HG03196 (cell line): ENCODE measurements at regions not wholly inside any gene's neighbourhood (a gene's known extent, or its start where the extent isn't known, plus 50 kb on each side); places are given as distances from the start of the nearest gene placed in this dataset.
A peak's percentile ranks its signal among the peaks of the same experiment; 100 is the strongest.

ENCODE experiments used
- ATAC-seq: cut with Tn5 transposase; IDR thresholded peaks from one replicate; pipeline ENCODE4 v1.9.1; 2021; ENCODE audit not compliant: unreplicated experiment

DNA sequence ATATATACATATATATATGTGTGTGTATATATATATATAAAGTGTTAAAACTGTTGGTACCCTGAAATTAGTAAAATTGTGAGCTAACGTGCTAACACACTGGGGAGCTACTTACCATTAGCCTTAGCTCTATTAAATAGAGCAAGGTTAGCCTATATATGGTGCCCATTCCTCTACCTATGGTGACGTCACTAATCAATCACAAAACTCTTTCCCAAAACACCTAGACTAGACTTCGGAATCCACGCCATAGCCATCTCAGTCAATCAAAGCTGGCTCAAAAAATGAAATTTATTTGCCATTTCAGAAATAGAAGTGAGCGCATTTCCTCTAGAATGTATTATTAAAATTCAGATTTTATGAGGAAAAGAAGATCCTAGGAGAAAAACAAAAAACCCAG lies 229.0 kb upstream of the TENM3 start:
- no peak for ATAC-seq

DNA sequence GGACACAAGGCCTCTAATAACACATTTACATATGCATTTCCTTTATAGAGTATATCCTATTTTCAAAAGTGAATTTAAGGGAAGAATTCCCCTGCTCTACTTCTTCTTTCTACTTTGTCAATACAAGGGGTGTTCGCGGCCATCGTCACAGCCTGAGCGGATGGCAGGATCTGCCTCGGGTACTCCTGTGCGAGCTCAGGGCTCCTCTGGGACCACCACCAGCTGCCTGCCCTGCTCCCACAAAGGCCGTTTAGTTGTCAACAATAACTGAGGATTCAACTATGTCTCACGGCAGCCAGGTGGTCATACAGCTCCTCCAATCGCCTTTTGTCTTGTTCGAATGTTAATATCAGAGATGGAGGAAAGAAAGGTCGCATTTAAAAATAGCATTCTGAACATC lies 228.2 kb upstream of the TENM3 start:
- ATAC-seq, result no peak

DNA sequence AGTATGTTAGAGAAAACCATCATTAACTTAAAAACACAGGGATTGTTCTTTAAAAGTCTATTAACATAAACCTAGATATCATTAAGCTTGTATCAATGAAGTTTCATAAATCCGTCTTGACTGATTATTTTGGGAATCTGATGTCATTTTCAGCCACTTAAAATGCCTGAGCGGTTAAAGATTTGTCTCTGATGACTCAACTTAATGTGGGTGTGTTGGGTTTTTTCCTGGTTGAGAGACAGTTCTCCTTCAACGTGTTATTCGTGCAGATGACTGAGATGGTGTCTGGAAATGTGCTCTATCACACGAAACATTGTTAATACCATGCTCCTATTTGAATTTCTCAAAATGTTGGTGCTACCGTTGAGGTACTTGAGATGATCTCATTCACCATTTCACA lies 227.3 kb upstream of the TENM3 start:
- no peak for ATAC-seq

DNA sequence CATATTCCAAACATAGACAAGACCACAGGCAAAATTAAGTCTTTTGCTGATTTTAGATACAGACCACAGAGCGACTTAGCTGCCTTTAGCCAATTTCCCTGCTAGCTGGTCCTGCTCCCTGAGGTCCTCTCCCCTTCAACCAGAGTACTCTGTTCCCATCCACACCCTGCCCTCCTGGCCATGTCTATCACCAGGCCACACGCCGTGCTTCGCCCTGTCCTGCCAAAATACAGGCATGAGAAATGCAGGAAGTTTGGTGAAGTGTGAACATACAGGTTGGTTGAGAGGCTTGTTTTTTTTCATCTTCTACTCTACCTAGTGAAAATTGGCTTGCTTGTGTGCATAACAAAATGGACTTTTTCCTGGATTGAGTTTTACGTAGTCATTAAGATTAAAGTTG lies 226.2 kb upstream of the TENM3 start:
- ATAC-seq, result no peak

DNA sequence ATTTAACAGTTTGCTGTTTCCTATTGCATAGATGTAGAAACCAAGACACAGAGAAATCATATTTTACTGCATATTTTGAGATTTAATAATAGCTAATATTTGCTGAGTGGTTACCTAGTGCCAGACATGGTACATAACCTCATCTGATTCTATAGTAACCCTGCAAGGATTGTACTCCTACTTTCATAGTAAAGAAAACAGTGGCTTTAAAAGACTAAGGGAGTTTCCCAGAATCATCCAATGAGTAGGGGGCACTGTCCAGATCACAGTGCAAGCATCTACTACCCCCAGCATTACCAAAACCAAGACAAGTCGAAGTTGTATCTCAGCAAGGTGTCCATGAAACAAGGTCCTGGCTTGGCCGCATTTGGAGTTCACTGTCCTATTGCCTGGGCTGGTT lies 224.5 kb upstream of the TENM3 start:
- ATAC-seq, result peak; percentile 57

DNA sequence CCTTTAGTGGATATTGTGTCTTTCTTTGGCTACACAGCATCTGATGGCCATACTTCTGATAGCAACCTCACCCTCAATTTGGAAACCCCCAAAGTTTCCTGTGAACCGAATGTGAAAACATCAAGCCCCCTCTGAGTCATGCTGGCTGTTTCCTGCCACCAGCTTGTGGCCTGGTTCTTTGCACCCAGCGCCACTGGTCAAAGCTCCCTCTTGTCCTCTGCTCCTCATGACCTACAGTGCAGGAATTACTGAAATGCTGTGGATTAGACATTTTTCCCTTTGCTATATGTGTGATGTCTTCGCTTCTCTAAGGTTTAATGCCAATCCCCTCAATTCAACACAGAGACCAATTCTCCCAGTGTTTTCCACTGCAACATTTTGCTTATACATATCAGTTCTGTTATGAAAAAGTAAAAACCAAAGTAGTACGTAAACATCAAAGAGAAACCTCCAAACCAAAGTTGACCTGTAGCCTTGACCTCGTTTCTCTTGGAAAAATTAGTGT lies 224.0 kb upstream of the TENM3 start:
- ATAC-seq, result peak; percentile 92

DNA sequence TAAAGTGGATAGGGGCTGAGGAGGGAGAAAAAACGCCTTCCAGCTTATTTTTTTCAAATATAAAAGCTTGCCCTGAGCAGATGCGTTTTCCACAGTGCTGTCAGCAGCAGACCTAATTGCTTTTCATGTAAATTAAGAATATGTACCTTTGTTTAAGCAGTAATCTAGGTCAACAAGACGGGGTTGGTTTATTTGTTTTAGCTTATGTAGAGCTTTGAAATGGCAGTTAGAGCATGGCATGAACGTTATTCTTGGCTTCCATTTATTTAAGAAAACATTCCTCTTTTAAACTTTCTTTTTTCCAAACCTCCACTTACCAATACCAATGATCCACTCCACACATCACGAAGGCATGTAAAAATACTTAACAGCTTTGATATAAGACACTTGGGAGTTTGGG lies 220.3 kb upstream of the TENM3 start:
- no peak for ATAC-seq

DNA sequence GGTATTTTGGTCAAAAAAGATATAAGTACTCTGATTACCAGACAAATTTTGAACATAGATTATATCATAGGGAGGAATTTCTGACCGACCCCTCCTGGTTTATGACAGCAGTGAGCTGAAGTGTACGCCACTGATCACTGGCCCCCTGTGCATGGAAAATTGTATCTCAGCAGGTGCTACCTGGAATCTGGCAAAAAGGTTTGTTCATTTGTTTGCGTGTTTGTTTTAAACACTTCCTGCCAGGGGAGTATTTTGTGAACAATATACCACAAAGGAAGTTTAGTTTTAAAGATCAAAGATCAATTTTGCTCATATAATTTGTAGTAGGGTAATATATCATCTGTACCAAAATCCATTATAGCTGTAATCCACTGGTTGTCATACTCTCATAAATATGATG lies 219.7 kb upstream of the TENM3 start:
- ATAC-seq, result no peak

DNA sequence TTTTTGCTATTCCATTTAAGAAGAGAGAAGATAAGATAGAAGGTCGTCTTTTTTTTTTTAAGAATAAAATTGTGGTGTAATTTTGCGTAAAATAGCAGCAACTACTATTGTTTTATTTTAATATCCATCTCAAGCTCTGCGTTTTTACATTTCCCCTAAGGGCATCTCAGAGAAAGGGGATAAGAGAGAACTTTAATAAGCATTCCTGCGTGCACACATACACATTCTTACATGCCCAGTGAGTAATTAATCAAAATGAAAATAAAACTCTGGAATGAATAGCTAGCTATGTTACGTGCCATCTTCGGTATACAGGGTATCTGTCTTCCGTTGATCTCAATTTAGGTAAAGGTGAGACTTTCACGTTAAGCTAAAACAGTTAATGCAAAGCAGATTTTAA lies 200.3 kb upstream of the TENM3 start:
- no peak for ATAC-seq

DNA sequence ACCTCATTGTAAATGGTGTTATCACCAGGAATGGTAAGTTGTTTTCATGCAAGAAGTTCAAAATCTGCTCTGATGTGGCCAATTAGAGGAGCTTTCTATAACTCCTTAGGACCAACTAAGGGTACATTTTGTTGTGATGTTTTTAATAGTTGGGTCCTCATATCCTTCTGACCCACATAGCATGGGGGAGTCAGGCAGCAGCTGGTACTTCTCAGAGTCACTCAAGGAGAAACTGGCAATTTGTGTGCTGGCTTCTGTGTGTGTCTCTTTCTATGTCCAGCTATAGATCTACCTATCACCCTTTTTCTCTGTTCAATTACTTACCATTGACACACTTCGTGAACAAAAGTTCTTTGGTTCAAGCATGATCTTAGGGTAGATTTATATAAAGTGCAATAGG lies 194.3 kb upstream of the TENM3 start:
- no peak for ATAC-seq

DNA sequence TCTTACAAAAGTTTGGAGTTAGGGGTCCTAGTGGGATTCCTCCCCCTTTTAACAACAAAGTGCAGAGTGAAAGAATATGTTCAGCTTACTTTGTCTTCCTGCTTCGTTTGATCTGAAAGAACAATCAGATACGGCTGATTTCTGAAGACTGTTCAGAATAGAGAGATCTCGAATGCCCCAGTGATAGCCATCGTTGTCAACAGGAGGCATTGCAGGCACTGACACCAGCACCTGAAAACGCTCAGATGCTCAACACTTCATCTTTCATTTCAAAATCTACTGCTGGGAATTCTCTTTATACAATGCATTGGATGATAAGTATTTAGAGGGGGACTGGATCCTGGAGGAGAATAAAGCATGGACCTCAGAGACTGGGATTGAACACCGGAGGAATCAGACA lies 186.3 kb upstream of the TENM3 start:
- ATAC-seq, result no peak

DNA sequence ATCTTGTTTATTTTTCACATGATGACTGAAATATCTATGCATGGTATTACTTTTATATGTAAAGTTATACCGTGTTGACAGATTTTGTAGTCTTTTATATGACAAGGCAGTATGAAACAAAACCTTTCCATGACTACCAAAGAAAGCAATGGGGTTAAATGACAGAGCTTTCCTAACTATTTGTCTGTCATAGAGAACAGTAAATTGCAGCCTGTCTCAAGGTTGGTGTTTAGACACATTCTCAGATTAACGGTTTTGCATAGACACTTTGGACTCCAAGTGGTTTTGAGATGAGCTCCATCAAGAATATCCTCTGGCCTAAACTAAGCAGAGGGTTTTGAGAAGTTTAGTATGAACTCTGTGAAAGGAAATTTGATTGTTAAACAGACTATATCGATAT lies 180.7 kb upstream of the TENM3 start:
- ATAC-seq, result no peak

DNA sequence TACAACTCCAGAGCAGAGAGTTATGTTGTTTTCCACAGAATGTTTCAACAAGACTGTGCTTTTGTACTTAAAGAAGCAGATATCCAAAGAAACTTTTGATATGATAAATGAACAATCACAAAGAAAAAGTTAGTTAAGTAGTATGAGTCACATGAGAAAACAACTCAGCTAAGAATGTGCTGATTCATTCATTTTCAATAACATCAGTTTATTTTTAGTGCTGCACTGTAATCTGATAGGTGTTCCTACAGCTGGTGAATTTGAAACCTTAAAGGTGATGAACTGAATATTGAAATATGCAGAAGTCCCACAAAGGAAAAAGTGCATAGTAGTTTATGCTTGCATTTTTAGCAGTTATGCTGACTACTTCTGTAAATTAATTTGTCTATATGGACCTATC lies 180.3 kb upstream of the TENM3 start:
- no peak for ATAC-seq

DNA sequence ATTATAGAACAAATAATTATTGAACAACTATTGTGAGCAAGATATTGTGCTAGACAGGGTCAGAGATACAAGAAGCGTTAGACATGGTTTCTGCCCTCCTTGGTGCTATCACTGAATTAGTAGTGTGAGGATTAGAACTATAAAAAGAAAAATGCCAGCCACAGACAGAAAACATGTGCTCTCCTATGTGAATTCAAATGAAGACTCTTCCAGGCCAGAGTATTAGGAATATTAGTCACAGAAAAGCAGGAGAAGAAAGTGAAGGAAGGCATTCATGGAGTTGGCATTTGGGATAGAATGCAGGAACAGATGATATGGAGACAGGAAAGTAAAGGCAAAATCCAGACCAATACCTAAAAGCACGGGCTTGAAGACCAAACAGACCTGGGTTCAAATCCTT lies 179.6 kb upstream of the TENM3 start:
- no peak for ATAC-seq

DNA sequence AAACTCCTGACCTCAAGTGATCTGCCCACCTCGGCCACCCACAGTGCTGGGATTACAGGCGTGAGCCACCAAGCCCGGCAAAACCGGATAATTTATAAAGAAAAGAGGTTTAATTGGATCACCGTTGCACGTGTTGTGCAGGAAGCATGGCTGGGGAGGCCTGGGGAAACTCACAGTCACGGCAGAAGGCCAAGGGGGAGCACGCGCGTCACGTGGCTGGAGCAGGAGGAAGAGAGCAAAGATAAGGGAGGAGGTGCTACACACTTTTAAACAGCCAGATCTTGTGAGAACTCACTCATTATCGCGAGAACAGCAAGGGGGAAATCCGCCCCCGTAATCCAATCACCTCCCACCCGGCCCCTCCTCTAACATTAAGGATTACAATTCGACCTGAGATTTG lies 177.9 kb upstream of the TENM3 start:
- ATAC-seq, result no peak

DNA sequence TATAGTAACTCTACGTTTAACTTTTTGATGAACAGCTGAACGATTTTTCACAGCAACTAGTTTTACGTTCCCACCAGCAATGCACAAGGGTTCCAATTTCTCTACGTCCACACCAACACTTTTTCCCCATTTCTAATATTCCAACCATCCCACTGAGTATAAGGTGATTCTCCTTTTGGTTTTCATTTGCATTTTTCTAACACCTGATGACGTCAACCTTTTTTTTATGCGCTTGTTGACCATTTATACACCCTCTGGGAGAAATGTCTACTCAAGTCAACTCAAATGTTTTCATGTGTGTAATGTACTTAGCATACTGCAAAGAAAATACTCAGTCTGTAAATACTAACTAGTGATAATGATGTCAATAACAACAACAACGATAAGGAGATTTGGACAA lies 177.2 kb upstream of the TENM3 start:
- no peak for ATAC-seq

DNA sequence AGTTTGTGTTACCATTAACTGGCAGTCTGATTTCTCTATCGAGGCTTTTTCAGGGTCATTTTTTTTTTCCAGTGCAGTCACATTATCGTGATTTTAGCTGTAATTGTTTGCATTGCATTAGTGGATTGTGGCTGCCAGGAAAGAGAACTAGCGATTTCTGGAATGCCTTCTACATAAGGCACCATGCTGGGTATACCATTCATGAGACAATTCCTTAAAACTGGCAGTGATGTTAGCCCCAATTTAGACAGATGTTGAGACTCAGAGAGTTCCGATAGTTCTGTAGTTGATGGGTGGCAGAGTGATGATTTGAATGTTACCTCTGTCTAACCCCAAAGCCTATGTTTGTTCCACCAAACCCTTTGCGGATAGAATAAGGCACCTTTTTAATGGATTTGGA lies 175.4 kb upstream of the TENM3 start:
- no peak for ATAC-seq

DNA sequence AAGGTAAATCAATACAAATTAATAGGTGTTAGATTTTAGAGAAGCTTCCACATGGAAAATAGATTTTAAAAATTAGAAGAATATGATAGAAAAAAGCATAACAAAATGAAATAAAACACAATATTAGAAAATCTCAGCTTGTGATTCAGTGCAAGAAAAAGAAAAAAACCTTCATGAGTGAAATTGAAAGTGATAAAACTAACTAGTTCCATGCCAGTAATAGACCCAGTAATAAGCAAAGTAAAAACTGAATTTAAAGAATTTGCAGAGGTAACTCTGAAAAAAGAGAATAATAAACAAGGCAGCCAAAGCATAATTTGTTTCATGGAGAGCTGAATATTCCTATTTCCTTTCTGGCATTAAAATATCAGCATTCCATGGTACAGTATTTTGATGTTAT lies 174.3 kb upstream of the TENM3 start:
- no peak for ATAC-seq

DNA sequence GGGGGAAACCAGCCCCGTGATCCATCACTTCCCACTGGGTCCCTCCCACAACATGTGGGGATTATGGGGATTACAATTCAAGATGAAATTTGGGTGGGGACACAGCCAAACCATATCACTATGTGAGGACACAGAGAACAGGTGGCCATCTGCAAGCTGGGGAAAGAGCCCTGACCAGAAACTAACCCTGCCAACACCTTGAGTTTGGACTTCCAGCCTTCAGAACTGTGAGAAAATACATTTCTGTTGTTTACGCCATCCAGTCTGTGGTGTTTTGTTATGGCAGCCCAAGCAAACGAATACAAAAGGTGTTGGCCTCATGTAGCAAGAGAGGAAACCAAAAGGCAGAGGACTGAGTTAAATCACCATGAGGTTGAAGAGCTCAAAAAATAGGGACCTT lies 169.9 kb upstream of the TENM3 start:
- ATAC-seq, result no peak

DNA sequence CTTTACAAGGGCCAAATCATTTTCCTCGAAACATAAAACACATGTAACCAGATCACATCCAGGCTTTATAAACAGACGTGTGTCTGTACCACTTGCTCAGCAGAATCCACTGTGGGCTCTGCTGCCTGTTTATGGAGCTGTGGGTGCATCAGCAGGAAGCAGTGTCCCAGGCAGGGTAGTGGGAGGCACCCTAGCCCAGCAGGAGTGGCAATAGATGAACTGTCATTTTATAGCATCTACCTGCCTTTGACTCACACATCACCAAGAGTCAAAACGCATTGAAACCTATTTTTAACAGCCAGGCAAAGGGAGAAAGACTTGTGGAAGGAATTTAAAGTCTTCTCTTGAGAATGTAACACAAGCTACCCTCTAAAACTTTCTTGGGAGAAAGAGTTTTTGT lies 169.1 kb upstream of the TENM3 start:
- no peak for ATAC-seq

DNA sequence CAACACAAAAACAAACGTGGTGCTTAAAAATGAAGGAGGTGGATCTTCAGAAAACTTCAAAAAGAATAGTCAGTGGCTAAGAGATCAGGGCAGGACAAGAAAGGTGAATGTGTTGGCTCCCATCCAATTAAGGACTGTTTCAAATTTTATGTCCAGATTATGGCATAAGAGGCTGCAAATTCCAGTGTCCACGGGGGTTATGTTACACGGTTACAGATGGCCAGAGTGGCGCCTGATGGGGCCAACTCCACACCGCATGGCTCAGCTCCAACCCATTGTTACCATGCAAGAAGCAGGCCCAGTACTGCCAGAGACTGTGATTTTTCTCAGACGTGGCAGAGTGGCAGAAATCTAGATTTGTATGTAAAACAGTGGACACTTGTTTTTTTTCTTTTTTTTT lies 168.4 kb upstream of the TENM3 start:
- no peak for ATAC-seq

DNA sequence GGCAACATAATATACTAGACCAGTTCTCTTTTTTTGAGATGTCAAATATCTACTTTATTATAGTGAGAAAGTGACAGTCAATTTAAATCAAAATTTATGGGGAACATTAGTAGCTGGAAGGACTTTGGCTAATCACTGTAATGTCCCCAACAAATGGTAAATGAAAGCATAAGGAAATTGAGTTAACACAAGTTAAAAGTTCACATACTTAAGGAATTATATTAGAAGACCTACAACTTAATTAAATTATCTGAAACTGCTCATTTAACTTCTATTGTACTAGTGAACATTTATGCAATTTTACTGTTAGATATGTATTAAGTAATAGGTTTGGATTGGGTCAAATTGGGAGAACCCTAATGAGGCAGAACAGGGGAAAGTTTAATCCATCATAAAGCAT lies 160.3 kb upstream of the TENM3 start:
- no peak for ATAC-seq

DNA sequence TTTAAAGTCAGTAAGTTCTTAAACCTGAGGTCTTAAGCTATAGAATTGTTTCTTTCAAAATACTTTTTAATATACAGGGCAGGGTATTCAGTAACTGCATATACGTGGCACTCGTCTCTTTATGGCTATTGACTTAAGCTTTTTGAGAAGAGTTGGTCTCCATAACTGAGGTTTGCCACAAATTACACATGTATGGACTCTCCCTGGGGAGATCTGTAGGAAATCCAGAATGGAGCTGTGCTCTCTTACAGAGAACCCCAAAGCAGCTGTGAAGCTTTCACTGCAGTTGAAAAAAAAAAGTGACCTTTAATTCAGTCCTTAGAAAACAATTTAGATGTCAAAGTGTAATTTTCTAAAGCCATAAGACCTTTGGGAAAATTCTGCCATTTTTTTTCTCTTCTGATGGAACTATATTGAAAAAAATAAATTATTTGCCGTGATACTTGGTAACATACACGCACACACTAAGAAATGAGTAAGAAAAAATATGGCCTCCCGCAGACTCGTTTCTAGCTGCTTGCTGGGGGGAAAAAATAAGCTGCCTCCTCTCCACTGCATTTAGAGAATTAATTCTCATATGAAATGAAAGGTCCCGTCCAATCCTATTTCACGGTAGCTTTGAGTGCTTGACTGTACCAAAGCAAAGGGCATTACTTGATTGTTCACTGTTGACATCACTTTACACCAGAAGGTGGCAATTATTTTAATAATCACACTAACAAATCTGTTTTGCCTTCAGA lies 159.4 kb upstream of the TENM3 start:
- no peak for ATAC-seq
